HepG2 (cell line): ENCODE measurements at regions not wholly inside any gene's neighbourhood (a gene's known extent, or its start where the extent isn't known, plus 50 kb on each side); places are given as distances from the start of the nearest gene placed in this dataset.

Source experiments
- GATAD2A ChIP-seq: IDR thresholded peaks from 2 replicates; pipeline ENCODE4 v1.6.1; 2016
- NKX3-1 ChIP-seq: sonication (generic); formaldehyde crosslinking; IDR thresholded peaks from 2 replicates; pipeline ENCODE4 v1.5.0; 2020; ENCODE audit warnings: missing genetic modification reagents
- RXRB ChIP-seq: IDR thresholded peaks from 2 replicates; pipeline ENCODE4 v1.6.1; 2016; ENCODE audit warnings: borderline replicate concordance, missing genetic modification reagents, missing compliant biosample characterization
- STAG1 ChIP-seq: sonication (generic); formaldehyde crosslinking; IDR thresholded peaks from 2 replicates; pipeline ENCODE4 v1.4.0; 2020; ENCODE audit warnings: missing genetic modification reagents
- ZNF709 ChIP-seq: sonication (generic); formaldehyde crosslinking; IDR thresholded peaks from 2 replicates; pipeline ENCODE4 v1.5.0; 2020; ENCODE audit warnings: mild to moderate bottlenecking, missing genetic modification reagents
- ZNF792 ChIP-seq: IDR thresholded peaks from 2 replicates; pipeline ENCODE4 v1.6.1; 2016
- TF ChIP-seq, protein P1 (sequence below): sonication (generic); formaldehyde crosslinking; IDR thresholded peaks from 2 replicates; pipeline ENCODE4 v1.4.0; 2020; ENCODE audit warnings: missing genetic modification reagents
- TF ChIP-seq, protein P2 (sequence below): IDR thresholded peaks from 2 replicates; pipeline ENCODE4 v1.6.1; 2016; ENCODE audit warnings: mild to moderate bottlenecking
- TF ChIP-seq, protein P3 (sequence below): sonication (generic); formaldehyde crosslinking; IDR thresholded peaks from 2 replicates; pipeline ENCODE4 v1.5.0; 2020; ENCODE audit warnings: missing genetic modification reagents
- TF ChIP-seq, protein P4 (sequence below): sonication (generic); formaldehyde crosslinking; IDR thresholded peaks from 2 replicates; pipeline ENCODE4 v1.4.0; 2020; ENCODE audit warnings: mild to moderate bottlenecking, missing genetic modification reagents, borderline replicate concordance

DNA sequence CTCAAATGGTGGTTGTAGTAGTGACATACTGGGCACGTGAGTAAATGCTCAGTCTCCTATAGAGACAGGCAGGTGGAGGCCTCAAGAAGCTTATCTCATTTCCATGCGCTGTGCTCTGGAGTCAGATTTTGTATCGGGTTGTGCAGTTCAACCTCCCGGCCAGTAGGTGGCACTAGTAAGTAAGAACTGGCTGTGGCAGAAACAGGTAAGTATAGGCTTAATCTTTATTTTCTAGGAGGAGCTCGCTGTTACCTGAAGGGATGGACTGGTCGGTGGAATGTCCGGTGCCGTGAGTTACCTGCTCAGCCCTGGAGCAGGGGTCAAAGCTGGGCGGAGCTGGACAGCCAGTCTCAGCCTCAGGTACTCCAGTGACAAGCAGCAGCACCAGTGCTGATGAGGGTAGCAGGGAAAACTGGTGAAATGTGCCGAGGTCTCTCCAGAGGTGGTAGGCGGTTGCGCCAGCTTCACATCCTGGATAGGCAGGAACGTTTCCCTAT lies 880.1 kb upstream of the SEMA6A start (continued):
- TF ChIP-seq, protein P1, sequence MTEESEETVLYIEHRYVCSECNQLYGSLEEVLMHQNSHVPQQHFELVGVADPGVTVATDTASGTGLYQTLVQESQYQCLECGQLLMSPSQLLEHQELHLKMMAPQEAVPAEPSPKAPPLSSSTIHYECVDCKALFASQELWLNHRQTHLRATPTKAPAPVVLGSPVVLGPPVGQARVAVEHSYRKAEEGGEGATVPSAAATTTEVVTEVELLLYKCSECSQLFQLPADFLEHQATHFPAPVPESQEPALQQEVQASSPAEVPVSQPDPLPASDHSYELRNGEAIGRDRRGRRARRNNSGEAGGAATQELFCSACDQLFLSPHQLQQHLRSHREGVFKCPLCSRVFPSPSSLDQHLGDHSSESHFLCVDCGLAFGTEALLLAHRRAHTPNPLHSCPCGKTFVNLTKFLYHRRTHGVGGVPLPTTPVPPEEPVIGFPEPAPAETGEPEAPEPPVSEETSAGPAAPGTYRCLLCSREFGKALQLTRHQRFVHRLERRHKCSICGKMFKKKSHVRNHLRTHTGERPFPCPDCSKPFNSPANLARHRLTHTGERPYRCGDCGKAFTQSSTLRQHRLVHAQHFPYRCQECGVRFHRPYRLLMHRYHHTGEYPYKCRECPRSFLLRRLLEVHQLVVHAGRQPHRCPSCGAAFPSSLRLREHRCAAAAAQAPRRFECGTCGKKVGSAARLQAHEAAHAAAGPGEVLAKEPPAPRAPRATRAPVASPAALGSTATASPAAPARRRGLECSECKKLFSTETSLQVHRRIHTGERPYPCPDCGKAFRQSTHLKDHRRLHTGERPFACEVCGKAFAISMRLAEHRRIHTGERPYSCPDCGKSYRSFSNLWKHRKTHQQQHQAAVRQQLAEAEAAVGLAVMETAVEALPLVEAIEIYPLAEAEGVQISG (CRISPR knock-in tag) = peak; percentile 98
- TF ChIP-seq, protein P2, sequence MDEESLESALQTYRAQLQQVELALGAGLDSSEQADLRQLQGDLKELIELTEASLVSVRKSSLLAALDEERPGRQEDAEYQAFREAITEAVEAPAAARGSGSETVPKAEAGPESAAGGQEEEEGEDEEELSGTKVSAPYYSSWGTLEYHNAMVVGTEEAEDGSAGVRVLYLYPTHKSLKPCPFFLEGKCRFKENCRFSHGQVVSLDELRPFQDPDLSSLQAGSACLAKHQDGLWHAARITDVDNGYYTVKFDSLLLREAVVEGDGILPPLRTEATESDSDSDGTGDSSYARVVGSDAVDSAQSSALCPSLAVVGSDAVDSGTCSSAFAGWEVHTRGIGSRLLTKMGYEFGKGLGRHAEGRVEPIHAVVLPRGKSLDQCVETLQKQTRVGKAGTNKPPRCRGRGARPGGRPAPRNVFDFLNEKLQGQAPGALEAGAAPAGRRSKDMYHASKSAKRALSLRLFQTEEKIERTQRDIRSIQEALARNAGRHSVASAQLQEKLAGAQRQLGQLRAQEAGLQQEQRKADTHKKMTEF (CRISPR knock-in tag) = peak; percentile 34; the same call in 1 of the 2 replicates
- TF ChIP-seq, protein P3, sequence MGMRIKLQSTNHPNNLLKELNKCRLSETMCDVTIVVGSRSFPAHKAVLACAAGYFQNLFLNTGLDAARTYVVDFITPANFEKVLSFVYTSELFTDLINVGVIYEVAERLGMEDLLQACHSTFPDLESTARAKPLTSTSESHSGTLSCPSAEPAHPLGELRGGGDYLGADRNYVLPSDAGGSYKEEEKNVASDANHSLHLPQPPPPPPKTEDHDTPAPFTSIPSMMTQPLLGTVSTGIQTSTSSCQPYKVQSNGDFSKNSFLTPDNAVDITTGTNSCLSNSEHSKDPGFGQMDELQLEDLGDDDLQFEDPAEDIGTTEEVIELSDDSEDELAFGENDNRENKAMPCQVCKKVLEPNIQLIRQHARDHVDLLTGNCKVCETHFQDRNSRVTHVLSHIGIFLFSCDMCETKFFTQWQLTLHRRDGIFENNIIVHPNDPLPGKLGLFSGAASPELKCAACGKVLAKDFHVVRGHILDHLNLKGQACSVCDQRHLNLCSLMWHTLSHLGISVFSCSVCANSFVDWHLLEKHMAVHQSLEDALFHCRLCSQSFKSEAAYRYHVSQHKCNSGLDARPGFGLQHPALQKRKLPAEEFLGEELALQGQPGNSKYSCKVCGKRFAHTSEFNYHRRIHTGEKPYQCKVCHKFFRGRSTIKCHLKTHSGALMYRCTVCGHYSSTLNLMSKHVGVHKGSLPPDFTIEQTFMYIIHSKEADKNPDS = no peak
- no peak for TF ChIP-seq NKX3-1 (CRISPR knock-in tag)
- peak; percentile 28; the same call in 1 of the 2 replicates for TF ChIP-seq ZNF792
- TF ChIP-seq STAG1 (CRISPR knock-in tag) = peak; percentile 63
- 0 out of 2 replicates have a peak, but pooled peaks have one; percentile 12 for TF ChIP-seq RXRB (CRISPR knock-in tag)
- TF ChIP-seq ZNF709 = 0 out of 2 replicates have a peak, but pooled peaks have one; percentile 34
- TF ChIP-seq, protein P4, sequence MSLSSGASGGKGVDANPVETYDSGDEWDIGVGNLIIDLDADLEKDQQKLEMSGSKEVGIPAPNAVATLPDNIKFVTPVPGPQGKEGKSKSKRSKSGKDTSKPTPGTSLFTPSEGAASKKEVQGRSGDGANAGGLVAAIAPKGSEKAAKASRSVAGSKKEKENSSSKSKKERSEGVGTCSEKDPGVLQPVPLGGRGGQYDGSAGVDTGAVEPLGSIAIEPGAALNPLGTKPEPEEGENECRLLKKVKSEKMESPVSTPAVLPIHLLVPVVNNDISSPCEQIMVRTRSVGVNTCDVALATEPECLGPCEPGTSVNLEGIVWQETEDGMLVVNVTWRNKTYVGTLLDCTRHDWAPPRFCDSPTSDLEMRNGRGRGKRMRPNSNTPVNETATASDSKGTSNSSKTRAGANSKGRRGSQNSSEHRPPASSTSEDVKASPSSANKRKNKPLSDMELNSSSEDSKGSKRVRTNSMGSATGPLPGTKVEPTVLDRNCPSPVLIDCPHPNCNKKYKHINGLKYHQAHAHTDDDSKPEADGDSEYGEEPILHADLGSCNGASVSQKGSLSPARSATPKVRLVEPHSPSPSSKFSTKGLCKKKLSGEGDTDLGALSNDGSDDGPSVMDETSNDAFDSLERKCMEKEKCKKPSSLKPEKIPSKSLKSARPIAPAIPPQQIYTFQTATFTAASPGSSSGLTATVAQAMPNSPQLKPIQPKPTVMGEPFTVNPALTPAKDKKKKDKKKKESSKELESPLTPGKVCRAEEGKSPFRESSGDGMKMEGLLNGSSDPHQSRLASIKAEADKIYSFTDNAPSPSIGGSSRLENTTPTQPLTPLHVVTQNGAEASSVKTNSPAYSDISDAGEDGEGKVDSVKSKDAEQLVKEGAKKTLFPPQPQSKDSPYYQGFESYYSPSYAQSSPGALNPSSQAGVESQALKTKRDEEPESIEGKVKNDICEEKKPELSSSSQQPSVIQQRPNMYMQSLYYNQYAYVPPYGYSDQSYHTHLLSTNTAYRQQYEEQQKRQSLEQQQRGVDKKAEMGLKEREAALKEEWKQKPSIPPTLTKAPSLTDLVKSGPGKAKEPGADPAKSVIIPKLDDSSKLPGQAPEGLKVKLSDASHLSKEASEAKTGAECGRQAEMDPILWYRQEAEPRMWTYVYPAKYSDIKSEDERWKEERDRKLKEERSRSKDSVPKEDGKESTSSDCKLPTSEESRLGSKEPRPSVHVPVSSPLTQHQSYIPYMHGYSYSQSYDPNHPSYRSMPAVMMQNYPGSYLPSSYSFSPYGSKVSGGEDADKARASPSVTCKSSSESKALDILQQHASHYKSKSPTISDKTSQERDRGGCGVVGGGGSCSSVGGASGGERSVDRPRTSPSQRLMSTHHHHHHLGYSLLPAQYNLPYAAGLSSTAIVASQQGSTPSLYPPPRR (CRISPR knock-in tag) = no peak
- 0 out of 2 replicates have a peak, but pooled peaks have one; percentile 15 for TF ChIP-seq GATAD2A (CRISPR knock-in tag)
